ENCODE measurements at regions not wholly inside any gene's neighbourhood (a gene's known extent, or its start where the extent isn't known, plus 50 kb on each side); places are given as distances from the start of the nearest gene placed in this dataset.

- Histone ChIP-seq H3K14ac (replicated peaks; ENCODE audit: low read depth, low read length) (no peak overlapping the region), H3K36me3 (ENCODE audit: control insufficient read depth, insufficient read depth, low read length) (no peaks in the 10 kb centered on the region), H2BK15ac (ENCODE audit: low read depth, low read length) (no peak overlapping the region), H3K9me3 (ENCODE audit: control insufficient read depth, insufficient read depth, low read length) (no peaks in the 10 kb centered on the region), H2AK9ac (replicated peaks; ENCODE audit: low read depth, low read length, poor library complexity) (no peak overlapping the region), H3K4me1 (ENCODE audit: control insufficient read depth, insufficient read depth, low read length) (peaks cover 11% of the 10 kb centered on the region), H2BK5ac (ENCODE audit: low read depth, low read length, poor library complexity, severe bottlenecking) (no peak overlapping the region), H3K4me3 (ENCODE audit: insufficient read depth, low read depth, low read length) (no peak overlapping the region), H3K9me1 (ENCODE audit: insufficient read depth, low read length) (no peaks in the 10 kb centered on the region), H2BK20ac (ENCODE audit: low read depth, low read length) (no peak overlapping the region), H3K79me1 (ENCODE audit: low read depth in 1 of 2, low read length in 2 of 2) (no peaks in the 10 kb centered on the region), H3K18ac (ENCODE audit: low read depth, low read length) (no peak overlapping the region), H3K56ac (ENCODE audit: extremely low read depth, insufficient read depth, low read length) (no peak overlapping the region), H4K91ac (ENCODE audit: insufficient read depth, low read depth, low read length) (no peak overlapping the region), H2AK5ac (ENCODE audit: low read depth, low read length) (no peak overlapping the region), H2BK120ac (ENCODE audit: low read depth, low read length) (no peak overlapping the region), H3K23ac (ENCODE audit: low read depth, low read length) (no peak overlapping the region), H3K4ac (ENCODE audit: low read depth, low read length) (no peak overlapping the region), H3K4me2 (ENCODE audit: low read depth, low read length) (no peak overlapping the region), H3K27ac (ENCODE audit: insufficient read depth, low read length) (no peak overlapping the region), H3K9ac (ENCODE audit: low read depth, low read length) (no peak overlapping the region), H4K5ac (ENCODE audit: low read depth, low read length) (no peak overlapping the region), H4K20me1 (ENCODE audit: insufficient read depth, low read length) (no peaks in the 10 kb centered on the region), H3K27me3 (ENCODE audit: control insufficient read depth, insufficient read depth, low read length) (no peaks in the 10 kb centered on the region), H2AFZ (replicated peaks; ENCODE audit: low read length, poor library complexity) (no peak overlapping the region), H4K8ac (ENCODE audit: low read depth in 2 of 2, low read length in 2 of 2) (no peak overlapping the region)
- ATAC-seq (ENCODE audit: low read depth): no peak
- no TSS peak for BruUV-seq (replicated peaks)
- dilution Hi-C loops (cut with HindIII; ENCODE audit: low sequenced_read_pairs, unreplicated experiment) (no loop called here), intact Hi-C loops (cut with micrococcal nuclease) (no loop called here), in situ Hi-C loops (cut with MboI; ENCODE audit: low sequenced_read_pairs) (no loop called here)
- no peak for DNase-seq
- ChIA-PET CTCF (no interaction called here), POLR2A (ENCODE audit: unreplicated experiment) (interaction anchor here (0.5 to 0.7 kb wide), 2 partner anchors 11 to 31 kb away, joined by 3 to 4 read pairs; no protein-coding TSS in a partner anchor)
- TF ChIP-seq CHD1 (IDR thresholded peaks at IDR 0.05; ENCODE audit: low read depth, low read length): no peak
- TF ChIP-seq MAFK (IDR thresholded peaks at IDR 0.05; ENCODE audit: low read depth, low read length): no peak
- no peak for TF ChIP-seq POLR2A (IDR thresholded peaks at IDR 0.05; ENCODE audit: low read depth, low read length)
- no peak for TF ChIP-seq MAZ (IDR thresholded peaks at IDR 0.05; ENCODE audit: borderline replicate concordance, low read depth, low read length)
- no peak for TF ChIP-seq CEBPB (IDR thresholded peaks at IDR 0.05; ENCODE audit: low read depth, low read length)
- TF ChIP-seq RFX5 (IDR thresholded peaks at IDR 0.05; ENCODE audit: low read depth, low read length): no peak
- no peak for TF ChIP-seq NFE2L2 (IDR thresholded peaks at IDR 0.05; ENCODE audit: low read depth, low read length)
- TF ChIP-seq SMC3 (IDR thresholded peaks at IDR 0.05; ENCODE audit: low read depth, low read length): no peak
- no peak for TF ChIP-seq BHLHE40 (IDR thresholded peaks at IDR 0.05; ENCODE audit: low read depth, low read length)
- no peak for TF ChIP-seq RAD21 (IDR thresholded peaks at IDR 0.05; ENCODE audit: low read length)
- no peak for TF ChIP-seq USF2 (IDR thresholded peaks at IDR 0.05; ENCODE audit: low read depth, low read length)
- no peak for TF ChIP-seq RCOR1 (IDR thresholded peaks at IDR 0.05; ENCODE audit: insufficient replicate concordance, low read length)
- TF ChIP-seq CTCF (conservative IDR thresholded peaks at IDR 0.05; ENCODE audit: low read depth, low read length): no peak
- no peak for TF ChIP-seq MXI1 (IDR thresholded peaks at IDR 0.05; ENCODE audit: borderline replicate concordance, low read depth, low read length)
- no peak for TF ChIP-seq FOS (IDR thresholded peaks at IDR 0.05; ENCODE audit: low read depth, low read length)
- TF ChIP-seq ELK1 (IDR thresholded peaks at IDR 0.05; ENCODE audit: borderline replicate concordance, low read depth, low read length): no peak
- WGBS, 2 experiments (ENCODE audit: extremely low coverage in 2 of 2, insufficient read length in 1 of 2): 50% methylated on average over 1 of the region's 6 CpGs; no CpG with 5 or more reads in 1 of the 2 experiments
These were observed 203.3 kb upstream of the NT5C1B start for GRCh38 chr2:18792684-18793083.

Measured in IMR-90 (cell line).